Glutamatergic neuron (in vitro differentiated cells): ENCODE measurements at regions not wholly inside any gene's neighbourhood (a gene's known extent, or its start where the extent isn't known, plus 50 kb on each side); places are given as distances from the start of the nearest gene placed in this dataset.
"Not testable (repeated sequence)": the region's sequence is repeated elsewhere in the genome, so short reads cannot be mapped to it uniquely, and the experiment has no call there.

Experiments used
- DNase-seq: peaks from one replicate; pipeline ENCODE4 v3.0.0; 2022
- H3K27ac Mint-ChIP-seq: one replicate; pipeline ENCODE4 v1.8.0; 2020; ENCODE audit warnings: mild to moderate bottlenecking, mixed read lengths, inconsistent platforms; ENCODE audit not compliant: unreplicated experiment
- H3K27me3 Mint-ChIP-seq: one replicate; pipeline ENCODE4 v1.8.0; 2020; ENCODE audit warnings: mild to moderate bottlenecking, moderate library complexity, mixed read lengths, inconsistent platforms; ENCODE audit not compliant: unreplicated experiment
- H3K36me3 Mint-ChIP-seq: one replicate; pipeline ENCODE4 v1.8.0; 2020; ENCODE audit warnings: mild to moderate bottlenecking, mixed read lengths, inconsistent platforms; ENCODE audit not compliant: unreplicated experiment
- H3K4me1 Mint-ChIP-seq: one replicate; pipeline ENCODE4 v1.8.0; 2020; ENCODE audit warnings: mild to moderate bottlenecking, low read depth, mixed read lengths, inconsistent platforms; ENCODE audit not compliant: unreplicated experiment
- H3K4me3 Mint-ChIP-seq: one replicate; pipeline ENCODE4 v1.8.0; 2020; ENCODE audit warnings: mild to moderate bottlenecking, mixed read lengths, inconsistent platforms; ENCODE audit not compliant: unreplicated experiment
- H3K9me3 Mint-ChIP-seq: one replicate; pipeline ENCODE4 v1.8.0; 2020; ENCODE audit warnings: mild to moderate bottlenecking, moderate library complexity, mixed read lengths, inconsistent platforms; ENCODE audit not compliant: unreplicated experiment
- TF ChIP-seq, protein P1 (sequence below): fragments of 200-600 bp; sonication (generic); IDR thresholded peaks from one replicate; pipeline ENCODE4 v1.5.0; 2021; ENCODE audit not compliant: partially characterized antibody, unreplicated experiment

DNA sequence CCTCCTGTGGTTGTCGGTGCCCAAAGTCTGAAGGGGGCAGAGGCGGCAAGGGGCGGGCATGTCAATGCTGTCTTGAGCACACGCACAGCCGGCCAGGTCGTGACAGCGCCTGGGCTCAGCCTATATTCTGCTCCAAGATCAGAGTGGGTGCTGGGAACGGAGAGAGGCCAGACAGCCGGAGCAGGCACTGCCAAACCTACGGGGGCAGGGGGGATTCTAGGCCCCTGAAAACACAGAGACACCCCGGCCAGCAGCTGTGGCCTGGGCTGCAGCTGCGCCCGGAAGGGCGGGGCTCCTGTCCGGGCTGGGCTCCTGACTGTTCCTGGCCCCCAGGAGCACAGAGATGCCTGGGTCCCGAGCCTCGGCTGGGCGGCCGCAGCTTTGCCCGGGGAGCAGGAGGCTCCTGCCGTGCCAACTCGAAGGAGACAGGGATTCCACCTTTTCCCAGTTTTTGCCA lies 2662.9 kb upstream of the PCDH20 start:
- Mint-ChIP-seq H3K9me3 (no peaks in the 10 kb centered on the region), H3K4me1 (no peaks in the 10 kb centered on the region), H3K36me3 (no peaks in the 10 kb centered on the region), H3K27ac (no peak overlapping the region), H3K27me3 (no peaks in the 10 kb centered on the region), H3K4me3 (no peak overlapping the region)
- TF ChIP-seq, protein P1, sequence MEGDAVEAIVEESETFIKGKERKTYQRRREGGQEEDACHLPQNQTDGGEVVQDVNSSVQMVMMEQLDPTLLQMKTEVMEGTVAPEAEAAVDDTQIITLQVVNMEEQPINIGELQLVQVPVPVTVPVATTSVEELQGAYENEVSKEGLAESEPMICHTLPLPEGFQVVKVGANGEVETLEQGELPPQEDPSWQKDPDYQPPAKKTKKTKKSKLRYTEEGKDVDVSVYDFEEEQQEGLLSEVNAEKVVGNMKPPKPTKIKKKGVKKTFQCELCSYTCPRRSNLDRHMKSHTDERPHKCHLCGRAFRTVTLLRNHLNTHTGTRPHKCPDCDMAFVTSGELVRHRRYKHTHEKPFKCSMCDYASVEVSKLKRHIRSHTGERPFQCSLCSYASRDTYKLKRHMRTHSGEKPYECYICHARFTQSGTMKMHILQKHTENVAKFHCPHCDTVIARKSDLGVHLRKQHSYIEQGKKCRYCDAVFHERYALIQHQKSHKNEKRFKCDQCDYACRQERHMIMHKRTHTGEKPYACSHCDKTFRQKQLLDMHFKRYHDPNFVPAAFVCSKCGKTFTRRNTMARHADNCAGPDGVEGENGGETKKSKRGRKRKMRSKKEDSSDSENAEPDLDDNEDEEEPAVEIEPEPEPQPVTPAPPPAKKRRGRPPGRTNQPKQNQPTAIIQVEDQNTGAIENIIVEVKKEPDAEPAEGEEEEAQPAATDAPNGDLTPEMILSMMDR, result no peak
- peak; percentile 14 for DNase-seq

DNA sequence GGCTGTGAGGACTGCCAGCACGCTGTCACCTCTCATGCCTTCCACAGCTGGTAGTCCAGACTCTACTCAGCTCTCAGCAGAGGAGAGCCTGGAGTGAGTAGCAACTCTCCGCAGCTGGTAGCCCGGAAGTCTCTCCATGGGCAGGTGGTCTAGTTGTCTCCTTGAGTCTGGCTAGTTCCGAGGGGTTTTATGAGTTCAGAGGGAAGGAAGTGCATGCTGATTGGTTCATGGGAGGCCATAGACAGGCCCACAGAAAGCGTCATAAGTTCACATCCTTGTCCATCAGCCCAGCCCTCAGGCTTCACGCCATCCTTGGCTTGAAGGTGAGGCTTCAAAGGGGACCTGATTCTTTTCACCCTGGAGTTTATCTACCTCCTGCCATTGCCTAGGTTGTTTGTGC lies 2662.4 kb upstream of the PCDH20 start:
- H3K36me3 Mint-ChIP-seq, result no peaks in the 10 kb centered on the region
- H3K9me3 Mint-ChIP-seq, result no peaks in the 10 kb centered on the region
- no peak for DNase-seq
- H3K27ac Mint-ChIP-seq, result no peak overlapping the region
- no peaks in the 10 kb centered on the region for H3K4me1 Mint-ChIP-seq
- H3K27me3 Mint-ChIP-seq, result no peaks in the 10 kb centered on the region
- TF ChIP-seq, protein P1, result no peak
- no peak overlapping the region for H3K4me3 Mint-ChIP-seq

DNA sequence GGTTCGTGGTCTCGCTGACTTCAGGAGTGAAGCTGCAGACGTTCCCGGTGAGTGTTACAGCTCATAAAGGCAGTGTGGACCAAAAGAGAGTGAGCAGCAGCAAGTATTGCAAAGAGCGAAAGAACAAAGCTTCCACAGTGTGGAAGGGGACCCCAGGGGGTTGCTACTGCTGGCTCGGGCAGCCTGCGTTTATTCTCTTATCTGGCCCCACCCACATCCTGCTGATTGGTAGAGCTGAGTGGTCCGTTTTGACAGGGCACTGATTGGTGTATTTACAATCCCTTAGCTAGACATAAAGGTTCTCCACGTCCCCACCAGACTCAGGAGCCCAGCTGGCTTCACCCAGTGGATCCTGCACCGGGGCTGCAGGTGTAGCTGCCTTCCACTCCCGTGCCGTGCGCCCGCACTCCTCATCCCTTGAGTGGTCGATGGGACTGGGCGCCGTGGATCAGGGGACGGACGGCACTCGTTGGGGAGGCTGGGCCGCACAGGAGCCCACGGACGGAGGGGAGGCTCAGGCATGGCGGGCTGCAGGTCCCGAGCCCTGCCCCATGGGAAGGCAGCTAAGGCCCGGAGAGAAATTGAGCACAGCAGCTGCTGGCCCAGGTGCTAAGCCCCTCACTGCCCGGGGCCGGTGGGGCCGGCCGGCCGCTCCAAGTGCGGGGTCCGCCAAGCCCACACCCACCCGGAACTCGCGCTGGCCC lies 2661.6 kb upstream of the PCDH20 start:
- H3K9me3 Mint-ChIP-seq, H3K27ac Mint-ChIP-seq: not testable (repeated sequence)

DNA sequence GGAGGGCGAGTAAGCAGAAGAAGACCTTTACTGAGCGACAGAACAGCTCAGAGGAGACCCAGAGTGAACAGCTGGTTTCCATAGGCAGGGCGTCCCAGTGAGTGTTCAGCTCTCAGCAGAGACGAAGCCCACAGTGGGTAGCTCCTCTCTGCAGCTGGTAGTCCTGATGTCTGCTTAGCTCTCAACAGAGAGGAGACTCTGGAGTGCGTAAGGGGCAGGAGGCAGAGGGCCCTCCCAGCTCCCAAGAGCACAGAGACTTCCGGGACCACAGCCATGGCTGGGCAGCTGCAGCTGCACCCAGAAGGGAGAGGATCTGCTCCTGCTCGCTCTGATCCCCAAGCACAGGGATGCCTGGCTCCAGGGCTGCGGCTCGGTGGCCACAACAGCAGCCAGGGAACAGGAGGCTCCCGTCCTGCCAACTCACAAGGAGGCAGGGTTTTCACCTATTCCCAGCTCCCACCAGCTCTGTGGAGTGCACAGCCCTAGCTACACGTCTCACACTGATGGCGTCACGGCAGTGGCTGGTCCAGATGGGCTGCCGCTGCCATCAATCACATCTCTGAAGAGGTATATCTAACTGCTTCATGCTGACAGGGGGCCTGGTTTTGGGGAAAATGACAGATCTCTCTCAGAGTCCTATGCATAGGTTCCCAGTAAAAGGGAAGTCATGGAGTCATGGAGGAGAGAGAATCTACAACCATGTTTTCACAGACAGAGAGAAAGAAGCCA lies 2660.1 kb upstream of the PCDH20 start:
- H3K27ac Mint-ChIP-seq, result no peak overlapping the region
- H3K27me3 Mint-ChIP-seq, result no peaks in the 10 kb centered on the region
- DNase-seq, result no peak
- no peak overlapping the region for H3K4me3 Mint-ChIP-seq
- no peaks in the 10 kb centered on the region for H3K36me3 Mint-ChIP-seq
- H3K9me3 Mint-ChIP-seq, result no peaks in the 10 kb centered on the region
- TF ChIP-seq, protein P1, result no peak
- H3K4me1 Mint-ChIP-seq, result no peaks in the 10 kb centered on the region

More for the DNA sequence above, 2661.6 kb upstream of the PCDH20 start:
- not testable (repeated sequence) for H3K4me1 Mint-ChIP-seq, H3K36me3 Mint-ChIP-seq, DNase-seq, H3K27me3 Mint-ChIP-seq, H3K4me3 Mint-ChIP-seq

DNA sequence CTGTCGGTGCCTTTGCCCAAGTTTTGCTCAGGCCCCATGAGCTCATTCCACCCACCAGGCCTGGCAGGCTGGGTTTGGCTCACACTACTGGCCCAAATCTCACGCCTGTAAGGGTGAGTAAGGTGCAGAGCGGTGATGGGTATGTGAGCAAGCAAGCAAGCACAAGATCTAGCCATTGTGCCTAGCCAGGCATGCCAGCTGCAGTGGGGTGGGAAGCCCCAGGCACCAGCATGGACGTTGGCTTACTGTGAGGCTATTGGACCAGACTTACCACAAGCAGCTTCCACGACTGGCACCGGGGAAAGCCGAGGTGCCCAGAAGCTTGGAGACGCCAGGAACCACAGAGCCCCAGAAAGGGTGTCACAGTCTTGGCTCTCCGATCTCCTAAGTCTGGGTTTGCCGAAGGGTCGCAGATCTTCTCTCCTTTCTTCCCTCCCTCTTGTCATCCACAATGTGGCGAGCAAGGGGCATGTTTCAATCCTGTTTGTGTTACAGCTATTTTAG lies 2659.4 kb upstream of the PCDH20 start:
- no peaks in the 10 kb centered on the region for H3K4me1 Mint-ChIP-seq
- no peak overlapping the region for H3K27ac Mint-ChIP-seq
- TF ChIP-seq, protein P1, result no peak
- H3K27me3 Mint-ChIP-seq, result no peaks in the 10 kb centered on the region
- no peak for DNase-seq
- no peaks in the 10 kb centered on the region for H3K36me3 Mint-ChIP-seq
- no peaks in the 10 kb centered on the region for H3K9me3 Mint-ChIP-seq
- H3K4me3 Mint-ChIP-seq, result no peak overlapping the region
